GM23338 (cell line): ENCODE measurements at regions not wholly inside any gene's neighbourhood (a gene's known extent, or its start where the extent isn't known, plus 50 kb on each side); places are given as distances from the start of the nearest gene placed in this dataset.

ENCODE experiments used
- CREB1 ChIP-seq: fragments of 250-450 bp; sonication (Bioruptor Pico); IDR thresholded peaks from 2 replicates; pipeline ENCODE4 v1.5.0; 2020; ENCODE audit warnings: low read depth, mild to moderate bottlenecking, moderate library complexity
- CTCF ChIP-seq, 2 experiments: fragments of 200-600 bp in 1 of 2; sonication (generic) in 1 of 2; conservative IDR thresholded peaks; 2 replicates each; pipeline versions ENCODE4 v1.5.1 to v1.6.1; 2016 to 2017; ENCODE audit warnings: antibody characterized with exemption in 2 of 2, low read depth in 2 of 2, mild to moderate bottlenecking in 2 of 2, moderate library complexity in 1 of 2
- EZH2 ChIP-seq: fragments of 200-600 bp; sonication (generic); IDR thresholded peaks from one replicate; pipeline ENCODE4 v1.8.0; 2017; ENCODE audit warnings: antibody characterized with exemption, mild to moderate bottlenecking, low read depth; ENCODE audit not compliant: unreplicated experiment
- EZH2phosphoT487 ChIP-seq: fragments of 200-600 bp; sonication (generic); IDR thresholded peaks from one replicate; pipeline ENCODE4 v1.8.1; 2018; ENCODE audit warnings: antibody characterized with exemption; ENCODE audit not compliant: unreplicated experiment
- JUNB ChIP-seq: IDR thresholded peaks from one replicate; pipeline ENCODE4 v1.6.1; 2016; ENCODE audit warnings: antibody characterized with exemption; ENCODE audit not compliant: unreplicated experiment
- POLR2AphosphoS5 ChIP-seq: IDR thresholded peaks from 2 replicates; pipeline ENCODE4 v1.6.1; 2016; ENCODE audit warnings: antibody characterized with exemption, low read depth
- REST ChIP-seq: IDR thresholded peaks from one replicate; pipeline ENCODE4 v1.6.1; 2018; ENCODE audit warnings: antibody characterized with exemption; ENCODE audit not compliant: unreplicated experiment
- STAT1 ChIP-seq: IDR thresholded peaks from one replicate; pipeline ENCODE4 v1.6.1; 2016; ENCODE audit warnings: antibody characterized with exemption; ENCODE audit not compliant: unreplicated experiment
- ZNF331 ChIP-seq: fragments of 250-450 bp; sonication (Bioruptor Pico); IDR thresholded peaks from 2 replicates; pipeline ENCODE4 v1.5.0; 2020; ENCODE audit warnings: low read depth, mild to moderate bottlenecking, moderate library complexity

- TF ChIP-seq CTCF (conservative IDR thresholded peaks at IDR 0.05; ENCODE audit: low read depth in 2 of 2) (no peak), EZH2 (no peak), POLR2AphosphoS5 (no peak), STAT1 (no peak), EZH2phosphoT487 (no peak), REST (no peak), JUNB (no peak), CREB1 (CRISPR knock-in tag) (no peak), ZNF331 (CRISPR knock-in tag) (no peak)
These were observed 645.9 kb downstream of the ANKRD50 start for GRCh38 chr4:124066595-124066994.
